ENCODE measurements at regions not wholly inside any gene's neighbourhood (a gene's known extent, or its start where the extent isn't known, plus 50 kb on each side); places are given as distances from the start of the nearest gene placed in this dataset.

DNA sequence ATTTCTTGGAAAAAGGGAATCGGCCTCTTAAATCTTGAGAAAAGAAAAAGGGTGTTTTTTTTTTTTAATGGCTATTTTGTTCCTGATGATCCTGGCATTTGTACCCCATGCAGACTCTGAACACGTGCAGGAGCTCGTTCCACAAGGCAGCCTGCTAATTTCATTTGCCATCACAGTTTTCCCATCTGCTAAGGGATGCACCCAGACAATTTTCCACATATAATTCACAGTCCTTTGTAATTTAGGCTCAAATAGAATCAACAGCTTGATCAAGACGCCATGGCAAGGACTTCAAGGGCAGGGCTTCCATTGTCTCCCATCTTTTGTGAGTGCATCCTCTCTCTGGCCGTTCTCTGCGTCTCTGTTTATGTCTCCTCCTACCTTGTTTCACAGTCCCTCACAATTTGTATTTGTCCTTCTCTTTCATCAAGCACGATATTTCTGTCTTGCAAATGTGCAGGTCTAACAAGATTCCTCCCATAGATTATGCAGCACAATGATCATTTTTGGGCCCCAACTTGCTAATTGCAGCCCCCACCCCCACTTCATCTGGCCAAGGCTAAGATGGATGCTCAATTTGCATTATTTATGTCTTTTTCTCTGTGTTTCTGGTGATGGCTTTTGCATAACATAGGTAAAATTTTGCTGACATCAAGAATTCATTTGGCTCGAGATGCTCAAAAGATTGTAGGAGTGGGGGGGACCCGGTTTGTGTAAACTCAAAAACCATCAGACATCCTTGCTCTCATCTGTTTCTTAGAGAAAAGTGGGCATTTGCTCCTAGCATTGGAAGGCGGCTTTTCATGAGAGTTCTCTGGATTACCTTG lies 356.0 kb upstream of the NPVF start:
- no peaks in the 10 kb centered on the region for H3K9me3 ChIP-seq
- no peak overlapping the region for H3K27ac ChIP-seq
- WGBS, 2 donors: 60 to 69% methylated on average over 10 of the region's 10 CpGs
- FAIRE-seq (no peak), ATAC-seq (no peak), DNase-seq (no peak)
- no peak overlapping the region for H3K4me3 ChIP-seq
- intact Hi-C loops (cut with DNase I): no loop called here
- no peaks in the 10 kb centered on the region for H3K4me1 ChIP-seq
- no peaks in the 10 kb centered on the region for H3K27me3 ChIP-seq
- TF ChIP-seq, protein P1, sequence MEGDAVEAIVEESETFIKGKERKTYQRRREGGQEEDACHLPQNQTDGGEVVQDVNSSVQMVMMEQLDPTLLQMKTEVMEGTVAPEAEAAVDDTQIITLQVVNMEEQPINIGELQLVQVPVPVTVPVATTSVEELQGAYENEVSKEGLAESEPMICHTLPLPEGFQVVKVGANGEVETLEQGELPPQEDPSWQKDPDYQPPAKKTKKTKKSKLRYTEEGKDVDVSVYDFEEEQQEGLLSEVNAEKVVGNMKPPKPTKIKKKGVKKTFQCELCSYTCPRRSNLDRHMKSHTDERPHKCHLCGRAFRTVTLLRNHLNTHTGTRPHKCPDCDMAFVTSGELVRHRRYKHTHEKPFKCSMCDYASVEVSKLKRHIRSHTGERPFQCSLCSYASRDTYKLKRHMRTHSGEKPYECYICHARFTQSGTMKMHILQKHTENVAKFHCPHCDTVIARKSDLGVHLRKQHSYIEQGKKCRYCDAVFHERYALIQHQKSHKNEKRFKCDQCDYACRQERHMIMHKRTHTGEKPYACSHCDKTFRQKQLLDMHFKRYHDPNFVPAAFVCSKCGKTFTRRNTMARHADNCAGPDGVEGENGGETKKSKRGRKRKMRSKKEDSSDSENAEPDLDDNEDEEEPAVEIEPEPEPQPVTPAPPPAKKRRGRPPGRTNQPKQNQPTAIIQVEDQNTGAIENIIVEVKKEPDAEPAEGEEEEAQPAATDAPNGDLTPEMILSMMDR (IDR thresholded peaks at IDR 0.05): no peak
- H3K36me3 ChIP-seq: no peaks in the 10 kb centered on the region

DNA sequence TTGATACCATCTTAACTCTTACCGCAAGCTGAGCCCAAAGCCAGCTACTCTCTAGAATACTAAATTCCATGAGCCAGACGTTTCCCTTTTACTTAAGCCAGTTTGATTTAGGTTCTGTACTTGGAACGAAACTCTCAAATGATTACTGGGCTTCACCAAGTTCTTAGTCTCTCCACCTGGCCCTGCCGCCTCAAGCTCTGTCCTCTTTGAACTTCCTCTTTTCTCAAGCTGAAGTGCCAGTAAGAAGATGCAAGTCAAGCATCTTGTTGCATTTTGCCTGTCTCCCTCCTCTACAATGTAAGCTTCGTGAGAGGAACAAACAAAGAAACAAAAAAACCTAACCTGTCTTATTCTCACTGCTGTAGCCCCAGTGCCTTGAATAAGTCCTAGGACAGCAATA lies 358.2 kb upstream of the NPVF start:
- H3K36me3 ChIP-seq: no peaks in the 10 kb centered on the region
- H3K27me3 ChIP-seq: no peaks in the 10 kb centered on the region
- TF ChIP-seq, protein P1 (IDR thresholded peaks at IDR 0.05): no peak
- H3K4me1 ChIP-seq: no peaks in the 10 kb centered on the region
- 73% methylated on average over 5 of the region's 5 CpGs for WGBS, 2 donors
- DNase-seq (no peak), FAIRE-seq (no peak), ATAC-seq (no peak)
- no peak overlapping the region for H3K27ac ChIP-seq
- H3K4me3 ChIP-seq: no peak overlapping the region
- intact Hi-C loops (cut with DNase I): no loop called here
- no peaks in the 10 kb centered on the region for H3K9me3 ChIP-seq

DNA sequence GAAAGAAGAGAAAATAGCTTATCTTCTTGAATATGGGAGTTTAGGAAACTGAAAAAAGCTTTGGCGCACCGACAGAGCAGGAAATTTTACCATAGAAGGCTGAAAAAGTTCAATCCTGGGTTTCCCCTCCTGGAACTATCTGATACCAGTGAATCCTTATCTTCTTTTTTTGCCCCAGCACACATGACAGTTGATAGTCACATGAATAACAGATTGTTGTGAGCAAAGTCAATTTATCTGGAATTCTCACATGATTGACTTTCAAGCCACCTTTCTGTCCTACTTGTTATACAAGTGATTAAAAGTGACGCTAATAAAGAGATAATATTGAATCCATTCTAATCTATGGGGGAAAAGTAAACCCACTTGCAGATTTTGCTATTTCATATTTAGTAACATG lies 365.8 kb upstream of the NPVF start:
- H3K36me3 ChIP-seq: no peaks in the 10 kb centered on the region
- no peak for DNase-seq
- no peaks in the 10 kb centered on the region for H3K27me3 ChIP-seq
- intact Hi-C loops (cut with DNase I): loop anchor here in 1 of 3 donors (10.0 kb wide), 1 partner anchor 251 kb away; no protein-coding TSS in a partner anchor
- H3K27ac ChIP-seq: no peak overlapping the region
- H3K9me3 ChIP-seq: no peaks in the 10 kb centered on the region
- H3K4me1 ChIP-seq: peaks cover 7 to 12% (median 8%) of the 10 kb centered on the region in 3 donors
- no peak for ATAC-seq
- FAIRE-seq: no peak
- 86 to 88% methylated on average over 3 of the region's 3 CpGs for WGBS, 2 donors
- TF ChIP-seq, protein P1 (IDR thresholded peaks at IDR 0.05): no peak
- no peak overlapping the region for H3K4me3 ChIP-seq

DNA sequence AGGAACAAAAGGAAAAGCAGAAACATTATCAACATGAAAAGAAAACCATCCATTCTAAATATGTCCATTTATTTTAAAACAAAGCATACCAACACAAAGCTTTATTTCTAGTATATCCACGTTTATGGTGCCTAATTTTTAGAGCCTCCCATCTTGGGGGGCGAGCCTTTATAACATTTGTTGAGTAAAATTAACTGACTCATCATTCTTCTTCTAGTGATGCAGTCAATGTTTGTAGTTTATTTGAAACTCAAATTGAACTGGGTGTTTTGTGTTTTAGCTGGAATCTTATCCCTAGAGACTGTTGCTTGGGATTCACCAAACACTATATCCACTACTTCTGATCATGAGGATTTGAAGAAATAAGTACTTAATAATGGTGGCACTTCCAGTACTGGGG lies 366.4 kb upstream of the NPVF start:
- no peaks in the 10 kb centered on the region for H3K27me3 ChIP-seq
- TF ChIP-seq, protein P1 (IDR thresholded peaks at IDR 0.05): no peak
- H3K4me1 ChIP-seq: peaks cover 7 to 12% (median 8%) of the 10 kb centered on the region in 3 donors
- intact Hi-C loops (cut with DNase I): loop anchor here in 1 of 3 donors (10.0 kb wide), 1 partner anchor 250 kb away; no protein-coding TSS in a partner anchor
- WGBS, 2 donors: 66 to 72% methylated on average over 2 of the region's 2 CpGs
- H3K4me3 ChIP-seq: no peak overlapping the region
- no peak for FAIRE-seq
- ATAC-seq: no peak
- H3K27ac ChIP-seq: no peak overlapping the region
- no peaks in the 10 kb centered on the region for H3K36me3 ChIP-seq
- DNase-seq: no peak
- H3K9me3 ChIP-seq: no peaks in the 10 kb centered on the region

DNA sequence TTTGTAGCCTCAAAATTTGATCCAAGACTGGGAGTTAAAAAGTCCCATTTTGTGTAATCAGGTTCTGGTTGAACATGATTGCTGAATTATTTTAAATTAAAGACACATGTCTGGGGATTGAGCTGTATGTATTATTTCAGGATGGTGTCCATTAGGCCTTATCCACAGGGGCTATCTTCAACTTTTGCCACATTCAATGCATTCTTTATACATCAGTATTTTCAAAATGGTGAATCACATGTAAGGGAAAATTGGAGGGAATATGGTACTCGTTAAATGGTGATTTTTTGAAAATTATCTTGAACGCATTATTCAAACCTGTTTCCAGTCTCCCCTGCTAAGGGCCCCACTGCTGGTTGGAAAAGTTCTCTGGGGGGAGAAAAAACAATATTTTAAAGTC lies 367.7 kb upstream of the NPVF start:
- no peaks in the 10 kb centered on the region for H3K9me3 ChIP-seq
- intact Hi-C loops (cut with DNase I): loop anchor here in 1 of 3 donors (10.0 kb wide), 1 partner anchor 249 kb away; no protein-coding TSS in a partner anchor
- no peak overlapping the region for H3K27ac ChIP-seq
- H3K27me3 ChIP-seq: no peaks in the 10 kb centered on the region
- no peak for FAIRE-seq
- DNase-seq: no peak
- peaks cover 7 to 12% (median 8%) of the 10 kb centered on the region in 3 donors for H3K4me1 ChIP-seq
- H3K4me3 ChIP-seq: no peak overlapping the region
- TF ChIP-seq, protein P1 (IDR thresholded peaks at IDR 0.05): no peak
- H3K36me3 ChIP-seq: no peaks in the 10 kb centered on the region
- ATAC-seq: no peak
- 96 to 98% methylated on average over 2 of the region's 2 CpGs for WGBS, 2 donors
